GM19467 (cell line): ENCODE measurements at regions not wholly inside any gene's neighbourhood (a gene's known extent, or its start where the extent isn't known, plus 50 kb on each side); places are given as distances from the start of the nearest gene placed in this dataset.

ENCODE experiments used
- ATAC-seq: cut with Tn5 transposase; IDR thresholded peaks from one replicate; pipeline ENCODE4 v1.9.1; 2021; ENCODE audit warnings: mild to moderate bottlenecking, moderate library complexity; ENCODE audit not compliant: unreplicated experiment

DNA sequence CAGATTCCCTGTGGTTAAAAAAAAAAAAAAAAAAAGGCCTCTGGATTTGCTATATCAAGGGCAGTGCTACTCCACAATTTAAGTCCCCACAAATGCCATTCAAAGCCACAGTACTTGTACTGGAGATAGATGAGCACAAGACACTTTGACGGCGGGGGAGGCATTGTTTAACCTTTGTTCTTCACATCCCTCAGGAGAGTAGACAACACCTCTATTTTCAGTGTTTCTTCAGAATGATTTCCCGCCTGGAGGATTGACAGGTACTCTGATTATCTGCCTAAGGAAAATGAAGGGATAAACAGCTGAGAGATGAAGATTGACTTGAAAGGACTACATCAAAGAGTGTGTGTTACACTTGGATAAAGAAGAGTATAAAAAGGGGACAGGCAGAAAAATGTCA, 58.7 kb downstream of the OTOL1 start:
- no peak for ATAC-seq

GRCh38 chr3:161556533-161556932, 59.9 kb downstream of the OTOL1 start:
- ATAC-seq, result no peak

- no peak for ATAC-seq
Measured at GRCh38 chr3:161556941-161557340, 60.3 kb downstream of the OTOL1 start.

GRCh38 chr3:161557445-161558150, 61.0 kb downstream of the OTOL1 start:
- no peak for ATAC-seq

- ATAC-seq, result no peak
Measured at GRCh38 chr3:161558236-161558635, 61.6 kb downstream of the OTOL1 start.

GRCh38 chr3:161559177-161559998, 62.8 kb downstream of the OTOL1 start:
- peak; percentile 52 for ATAC-seq

DNA sequence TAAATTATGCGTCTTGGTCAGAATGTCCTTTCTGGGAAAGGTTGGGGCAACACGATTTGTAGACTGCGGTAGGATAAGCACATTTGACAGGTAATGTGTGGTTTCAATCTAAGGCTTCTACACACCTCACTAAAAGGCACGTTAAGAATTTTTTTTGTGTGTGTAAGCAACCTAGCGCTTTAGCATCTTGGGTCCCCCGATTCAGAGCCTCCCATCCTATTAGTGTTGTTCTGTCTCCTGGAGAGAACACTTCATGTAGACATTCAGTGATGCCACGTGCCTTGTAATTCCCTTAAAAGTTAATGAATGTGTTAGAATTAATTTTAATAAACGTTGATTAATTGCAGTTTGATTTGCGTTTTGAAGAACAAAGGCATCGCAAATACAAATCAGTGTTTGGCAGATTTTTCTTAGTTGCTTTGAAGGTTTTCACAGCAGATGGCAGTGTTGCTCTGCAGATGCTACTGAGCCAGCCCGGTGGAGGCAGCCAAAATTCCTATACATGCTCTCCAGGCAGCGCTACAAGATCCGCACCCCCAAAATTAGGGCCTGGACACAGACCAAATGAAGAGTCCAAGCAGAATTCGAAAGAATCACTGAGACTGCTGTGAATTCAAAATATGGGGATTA, 63.5 kb downstream of the OTOL1 start:
- no peak for ATAC-seq

DNA sequence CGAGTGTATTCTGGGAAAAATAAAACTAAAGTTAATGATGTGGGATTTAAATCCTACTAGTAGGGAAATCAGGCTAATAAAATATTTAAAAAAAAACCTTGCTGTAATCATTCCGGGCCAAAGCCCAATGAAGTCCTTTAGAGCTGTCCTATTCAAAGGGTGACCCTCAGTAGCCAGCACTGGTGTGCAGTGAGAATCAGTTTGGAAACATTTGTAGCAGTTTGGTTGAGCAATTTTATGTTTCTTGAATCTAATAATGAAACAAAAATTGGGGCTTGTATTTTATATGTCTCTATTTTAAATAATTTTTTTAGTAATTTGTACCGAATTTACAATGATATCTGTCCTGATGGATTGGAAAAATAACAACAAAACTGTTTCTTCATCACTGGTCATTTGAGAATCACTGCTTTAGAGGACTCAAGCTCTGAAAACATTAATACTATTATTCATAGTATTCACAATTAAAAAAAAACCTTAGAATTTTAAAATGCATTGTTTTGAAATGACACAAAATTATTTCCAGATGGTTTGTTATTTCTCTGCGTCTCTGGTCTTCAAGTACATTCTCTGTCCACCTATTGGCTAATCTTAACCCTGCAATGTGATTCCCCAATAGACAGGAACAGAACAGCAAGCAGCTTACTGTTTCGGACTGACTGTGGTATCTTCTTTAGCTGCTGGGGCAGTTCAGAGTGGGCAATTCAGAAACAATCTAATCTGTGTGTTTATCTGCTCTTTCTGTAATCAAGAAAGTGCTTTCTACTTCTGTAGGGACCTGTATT, 71.2 kb downstream of the OTOL1 start:
- no peak for ATAC-seq

- no peak for ATAC-seq
Measured at GRCh38 chr3:161568671-161569070, 72.1 kb downstream of the OTOL1 start.

- ATAC-seq, result no peak
Measured at GRCh38 chr3:161571951-161572350, 75.3 kb downstream of the OTOL1 start.

GRCh38 chr3:161573136-161573535, 76.5 kb downstream of the OTOL1 start:
- ATAC-seq, result no peak

- ATAC-seq, result no peak
Measured at GRCh38 chr3:161575901-161576300, 79.3 kb downstream of the OTOL1 start.

GRCh38 chr3:161576311-161576710, 79.7 kb downstream of the OTOL1 start:
- ATAC-seq, result no peak

GRCh38 chr3:161576714-161577510, 80.3 kb downstream of the OTOL1 start:
- no peak for ATAC-seq

GRCh38 chr3:161577662-161578061, 81.1 kb downstream of the OTOL1 start:
- no peak for ATAC-seq

DNA sequence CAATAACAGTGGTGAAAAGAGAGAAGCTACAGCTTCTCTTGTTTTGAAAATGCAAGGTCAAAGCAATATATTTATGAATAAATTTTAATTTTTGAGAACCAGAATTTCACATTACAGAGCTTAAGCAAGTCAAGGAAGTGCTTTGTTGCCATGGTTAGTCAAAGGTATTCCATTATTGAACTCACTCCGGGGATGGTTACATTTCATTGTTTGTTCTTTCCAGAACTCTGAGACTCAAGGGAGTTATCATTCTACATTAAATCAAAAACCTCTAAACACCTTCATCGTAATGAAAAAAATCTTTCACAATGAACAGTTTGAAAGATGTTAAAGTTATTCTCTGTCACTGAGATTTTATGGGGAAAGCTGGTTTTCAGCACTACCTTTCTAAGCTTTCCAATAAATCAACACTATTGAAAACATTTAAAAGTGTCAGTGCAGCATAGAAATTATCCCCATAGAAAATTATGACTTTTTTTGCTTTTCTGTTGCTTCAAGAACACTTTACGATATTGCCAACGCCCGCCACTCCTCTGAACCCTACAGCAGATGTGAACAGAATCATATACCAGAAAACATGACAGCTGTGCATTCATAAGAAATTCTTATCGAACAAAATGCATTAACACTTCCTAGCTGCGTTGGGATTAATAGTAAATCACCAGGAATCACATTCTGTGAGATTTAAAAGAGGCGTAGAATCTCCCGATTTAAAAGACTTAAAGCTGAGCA, 83.0 kb downstream of the OTOL1 start:
- no peak for ATAC-seq

- no peak for ATAC-seq
Measured at GRCh38 chr3:161585922-161586321, 89.3 kb downstream of the OTOL1 start.

DNA sequence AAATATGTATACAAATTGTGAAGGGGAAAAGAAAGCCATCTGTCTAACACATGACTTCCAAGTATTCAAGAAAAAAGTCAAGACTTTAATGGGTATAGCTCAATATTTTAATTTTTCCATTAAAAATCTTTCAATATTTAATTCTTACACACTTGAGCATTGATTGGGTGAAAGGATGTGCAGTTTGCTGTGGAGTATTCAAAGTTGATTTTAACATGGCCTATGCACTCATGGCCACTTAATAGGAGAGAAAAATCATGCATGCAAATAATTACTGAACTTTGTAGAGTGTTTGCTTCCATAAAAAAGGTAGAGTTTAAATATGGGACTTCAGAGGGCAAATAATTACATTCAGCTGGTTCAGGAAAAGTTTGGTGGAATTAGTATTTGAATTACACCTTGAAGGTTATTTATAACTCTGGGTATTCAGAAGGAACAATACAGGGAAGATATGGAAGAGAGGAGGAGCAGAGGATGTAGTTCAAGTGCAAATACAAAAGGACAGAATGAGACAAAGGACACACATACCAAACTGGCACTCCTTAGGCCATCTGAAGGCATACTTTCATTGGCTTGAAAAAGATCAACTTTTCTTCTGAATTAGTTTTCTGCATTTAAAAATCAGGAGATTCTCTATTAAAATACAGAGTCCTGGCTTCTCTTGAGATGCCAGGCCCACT, 90.1 kb downstream of the OTOL1 start:
- ATAC-seq, result no peak

GRCh38 chr3:161598639-161599038, 102.0 kb downstream of the OTOL1 start:
- no peak for ATAC-seq
